Erythroblast (primary cell): ENCODE measurements at regions not wholly inside any gene's neighbourhood (a gene's known extent, or its start where the extent isn't known, plus 50 kb on each side); places are given as distances from the start of the nearest gene placed in this dataset.

ENCODE experiments used
- DNase-seq, 2 experiments: peaks; one replicate each; lab custom pipeline; 2025; lab: John Stamatoyannopoulos, UW
- GATA1 ChIP-seq: IDR thresholded peaks from 2 replicates; pipeline ENCODE4 v1.6.1; 2011; ENCODE audit warnings: low read depth, mild to moderate bottlenecking, control low read depth, low read length, moderate library complexity
- POLR2A ChIP-seq: IDR thresholded peaks from 2 replicates; pipeline ENCODE4 v1.6.1; 2011; ENCODE audit warnings: mild to moderate bottlenecking, low read length

- no peak for DNase-seq
- no peak for TF ChIP-seq GATA1
- TF ChIP-seq POLR2A, result no peak
Observed at GRCh38 chr18:73232933-73233332, 365.1 kb upstream of the NETO1 start.

GRCh38 chr18:73220663-73221062, 352.9 kb upstream of the NETO1 start:
- TF ChIP-seq POLR2A (no peak), GATA1 (no peak)
- DNase-seq, result no peak

GRCh38 chr18:73218293-73218692, 350.5 kb upstream of the NETO1 start:
- no peak for TF ChIP-seq GATA1
- no peak for TF ChIP-seq POLR2A
- DNase-seq, result no peak

- no peak for DNase-seq
- TF ChIP-seq GATA1 (no peak), POLR2A (no peak)
Observed at GRCh38 chr18:73214970-73215369, 347.2 kb upstream of the NETO1 start.

GRCh38 chr18:73212442-73212841, 344.7 kb upstream of the NETO1 start:
- DNase-seq, result no peak
- TF ChIP-seq POLR2A (no peak), GATA1 (no peak)

- TF ChIP-seq POLR2A, result no peak
- TF ChIP-seq GATA1, result no peak
- DNase-seq, result no peak
Observed at GRCh38 chr18:73201940-73202339, 334.2 kb upstream of the NETO1 start.

GRCh38 chr18:73199151-73199550, 331.4 kb upstream of the NETO1 start:
- TF ChIP-seq GATA1 (no peak), POLR2A (no peak)
- no peak for DNase-seq

GRCh38 chr18:73189718-73190117, 321.9 kb upstream of the NETO1 start:
- no peak for DNase-seq
- TF ChIP-seq GATA1 (no peak), POLR2A (no peak)

- no peak for DNase-seq
- TF ChIP-seq POLR2A, result no peak
Observed at GRCh38 chr18:73168236-73168635, 300.4 kb upstream of the NETO1 start.

- no peak for DNase-seq
- TF ChIP-seq POLR2A (no peak), GATA1 (no peak)
Observed at GRCh38 chr18:73164430-73164829, 296.6 kb upstream of the NETO1 start.

- no peak for DNase-seq
- no peak for TF ChIP-seq GATA1
- TF ChIP-seq POLR2A, result no peak
Observed at GRCh38 chr18:73163236-73163635, 295.4 kb upstream of the NETO1 start.

- no peak for TF ChIP-seq GATA1
- no peak for DNase-seq
Observed at GRCh38 chr18:73156117-73156516, 288.3 kb upstream of the NETO1 start.

GRCh38 chr18:73153271-73153670, 285.5 kb upstream of the NETO1 start:
- no peak for TF ChIP-seq GATA1
- no peak for TF ChIP-seq POLR2A

GRCh38 chr18:73151086-73151485, 283.3 kb upstream of the NETO1 start:
- DNase-seq, result no peak
- no peak for TF ChIP-seq POLR2A
- TF ChIP-seq GATA1, result no peak

More at GRCh38 chr18:73153271-73153670, 285.5 kb upstream of the NETO1 start:
- no peak for DNase-seq

- TF ChIP-seq POLR2A (no peak), GATA1 (no peak)
- DNase-seq, result no peak
Observed at GRCh38 chr18:73150199-73150598, 282.4 kb upstream of the NETO1 start.

- no peak for TF ChIP-seq POLR2A
- no peak for TF ChIP-seq GATA1
Observed at GRCh38 chr18:73147590-73147989, 279.8 kb upstream of the NETO1 start.

More at GRCh38 chr18:73147590-73147989, 279.8 kb upstream of the NETO1 start:
- DNase-seq, result no peak
